Prostate gland (tissue), 2 donors: ENCODE measurements at regions not wholly inside any gene's neighbourhood (a gene's known extent, or its start where the extent isn't known, plus 50 kb on each side); places are given as distances from the start of the nearest gene placed in this dataset.

Source experiments
- DNase-seq: peaks from one replicate; pipeline ENCODE4 v3.0.0-alpha.2; 2019; ENCODE audit warnings: low spot score
- H3K27ac ChIP-seq, 2 donors: fragments of 200-600 bp; sonication (generic); 2 replicates each; pipeline ENCODE4 v1.5.1; 2017 to 2019
- H3K27me3 ChIP-seq: fragments of 200-600 bp; sonication (generic); replicated peaks from 2 replicates; pipeline ENCODE4 v1.5.1; 2019; ENCODE audit not compliant: insufficient read depth
- H3K36me3 ChIP-seq, 2 donors: fragments of 200-600 bp; sonication (generic); 1 replicate in 1 of 2; 2 replicates in 1 of 2; pipeline versions ENCODE4 v1.5.1 to v1.8.1; 2017 to 2019
- H3K4me1 ChIP-seq: fragments of 200-600 bp; sonication (generic); replicated peaks from 2 replicates; pipeline ENCODE4 v1.5.1; 2019
- H3K4me3 ChIP-seq, 2 donors: fragments of 200-600 bp; sonication (generic); 2 replicates each; pipeline ENCODE4 v1.5.1; 2017 to 2019
- H3K9me3 ChIP-seq: fragments of 200-600 bp; sonication (generic); 2 replicates; pipeline ENCODE4 v1.5.1; 2017
- CTCF ChIP-seq, 4 experiments: fragments of 200-600 bp in 2 of 4; fragments of 450-650 bp in 2 of 4; sonication (generic) in 2 of 4; IDR thresholded peaks; 1 replicate in 3 of 4; 2 replicates in 1 of 4; pipeline ENCODE4 v1.5.1; 2016 to 2019; ENCODE audit warnings: antibody characterized with exemption in 4 of 4, mild to moderate bottlenecking in 2 of 4, moderate library complexity in 2 of 4
- POLR2A ChIP-seq: fragments of 450-650 bp; IDR thresholded peaks from one replicate; pipeline ENCODE4 v1.6.1; 2016; ENCODE audit warnings: antibody characterized with exemption, mild to moderate bottlenecking
- POLR2AphosphoS5 ChIP-seq: sonication (generic); formaldehyde crosslinking; IDR thresholded peaks from one replicate; pipeline ENCODE4 v1.6.1; 2017; ENCODE audit warnings: antibody characterized with exemption
- WGBS: methylation state at CpG from one replicate; pipeline ENCODE4 v1.1.5; 2018; 5-methylcytosine and 5-hydroxymethylcytosine counted together
- intact Hi-C: fragments of 100-400 bp; cut with DNase I; formaldehyde crosslinking; loops from one replicate; pipeline ENCODE4 v1.14.2; 2022

- Histone ChIP-seq H3K9me3 (no peaks in the 10 kb centered on the region), H3K27ac (no peak overlapping the region), H3K4me1 (no peaks in the 10 kb centered on the region), H3K36me3 (no peaks in the 10 kb centered on the region), H3K27me3 (no peaks in the 10 kb centered on the region), H3K4me3 (no peak overlapping the region)
- no peak for DNase-seq
- TF ChIP-seq CTCF (IDR thresholded peaks at IDR 0.05) (no peak), POLR2AphosphoS5 (no peak), POLR2A (no peak)
- WGBS, result 85% methylated on average over 1 of the region's 1 CpG
- intact Hi-C loops, result no loop called here
These were observed 93.7 kb upstream of the FBN2 start for GRCh38 chr5:128631771-128632170.

- Histone ChIP-seq H3K27me3 (no peaks in the 10 kb centered on the region), H3K36me3 (no peaks in the 10 kb centered on the region), H3K9me3 (no peaks in the 10 kb centered on the region), H3K27ac (no peak overlapping the region), H3K4me1 (no peaks in the 10 kb centered on the region), H3K4me3 (no peak overlapping the region)
- intact Hi-C loops, result no loop called here
- DNase-seq, result no peak
- TF ChIP-seq POLR2A, result no peak
- TF ChIP-seq POLR2AphosphoS5, result no peak
- TF ChIP-seq CTCF (IDR thresholded peaks at IDR 0.05), result no peak
- 73% methylated on average over 6 of the region's 6 CpGs for WGBS
These were observed 94.2 kb upstream of the FBN2 start for GRCh38 chr5:128632264-128632663.

GRCh38 chr5:128633901-128634300, 95.9 kb upstream of the FBN2 start:
- no peaks in the 10 kb centered on the region for H3K4me1 ChIP-seq
- TF ChIP-seq CTCF (IDR thresholded peaks at IDR 0.05) (no peak), POLR2AphosphoS5 (no peak), POLR2A (no peak)
- 86% methylated on average over 3 of the region's 3 CpGs for WGBS
- H3K27me3 ChIP-seq, result no peaks in the 10 kb centered on the region
- DNase-seq, result no peak
- no peaks in the 10 kb centered on the region for H3K9me3 ChIP-seq
- no peak overlapping the region for H3K27ac ChIP-seq
- H3K4me3 ChIP-seq, result no peak overlapping the region
- H3K36me3 ChIP-seq, result no peaks in the 10 kb centered on the region
- intact Hi-C loops, result no loop called here

- no peak for DNase-seq
- no peak overlapping the region for H3K27ac ChIP-seq
- H3K4me3 ChIP-seq, result no peak overlapping the region
- no peaks in the 10 kb centered on the region for H3K36me3 ChIP-seq
- H3K27me3 ChIP-seq, result no peaks in the 10 kb centered on the region
- intact Hi-C loops, result no loop called here
- 93% methylated on average over 6 of the region's 6 CpGs for WGBS
- no peaks in the 10 kb centered on the region for H3K4me1 ChIP-seq
- TF ChIP-seq CTCF (IDR thresholded peaks at IDR 0.05) (no peak), POLR2A (no peak), POLR2AphosphoS5 (no peak)
- no peaks in the 10 kb centered on the region for H3K9me3 ChIP-seq
These were observed 97.3 kb upstream of the FBN2 start for GRCh38 chr5:128635379-128635778.

- Histone ChIP-seq H3K27me3 (no peaks in the 10 kb centered on the region), H3K9me3 (no peaks in the 10 kb centered on the region), H3K36me3 (no peaks in the 10 kb centered on the region), H3K4me1 (no peaks in the 10 kb centered on the region), H3K4me3 (no peak overlapping the region), H3K27ac (no peak overlapping the region)
- no peak for DNase-seq
- intact Hi-C loops, result no loop called here
- no peak for TF ChIP-seq POLR2A
- TF ChIP-seq POLR2AphosphoS5, result no peak
- TF ChIP-seq CTCF (IDR thresholded peaks at IDR 0.05), result no peak
- WGBS, result 94% methylated on average over 1 of the region's 1 CpG
These were observed 98.3 kb upstream of the FBN2 start for GRCh38 chr5:128636361-128636760.
